ENCODE measurements at regions not wholly inside any gene's neighbourhood (a gene's known extent, or its start where the extent isn't known, plus 50 kb on each side); places are given as distances from the start of the nearest gene placed in this dataset.
"Not testable (repeated sequence)": the region's sequence is repeated elsewhere in the genome, so short reads cannot be mapped to it uniquely, and the experiment has no call there.

DNA sequence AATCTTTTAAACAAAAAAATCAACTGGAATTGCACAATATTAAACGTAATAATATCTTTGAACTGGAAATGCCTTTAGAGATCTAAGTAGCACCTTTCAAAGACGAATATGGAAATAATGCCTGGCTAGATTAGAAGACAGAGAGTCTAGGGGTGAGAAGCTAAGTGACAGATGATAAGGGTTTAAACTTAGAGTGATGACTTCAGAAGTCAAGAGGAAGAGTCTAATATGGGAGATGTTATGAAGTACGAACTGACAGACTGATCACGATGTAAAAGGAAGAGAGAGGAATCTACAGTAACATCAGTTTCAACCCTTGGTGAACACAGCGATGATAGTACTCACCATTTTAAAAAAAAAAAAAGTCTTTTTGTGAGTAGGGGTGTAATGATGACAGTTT lies 57.9 kb downstream of the HINT1 start:
- H3K36me3 ChIP-seq (ENCODE audit: control insufficient read depth in 1 of 2, insufficient read depth in 2 of 2, low read length in 2 of 2), result no peaks in the 10 kb centered on the region
- H3K4me3 ChIP-seq (ENCODE audit: low read depth in 1 of 2, low read length in 2 of 2), result no peak overlapping the region
- H3K27ac ChIP-seq (ENCODE audit: low read depth, low read length), result no peak overlapping the region
- H3K9me3 ChIP-seq (ENCODE audit: control insufficient read depth in 1 of 2, low read length in 2 of 2), result no peaks in the 10 kb centered on the region
- no peak overlapping the region for H3K9ac ChIP-seq (ENCODE audit: low read depth in 1 of 2, low read length in 2 of 2)
- no peaks in the 10 kb centered on the region for H3K27me3 ChIP-seq (ENCODE audit: control insufficient read depth in 1 of 2, insufficient read depth in 2 of 2, low read length in 2 of 2)
- H3K4me1 ChIP-seq (ENCODE audit: control insufficient read depth in 1 of 2, insufficient read depth in 2 of 2, low read length in 2 of 2), result no peaks in the 10 kb centered on the region

DNA sequence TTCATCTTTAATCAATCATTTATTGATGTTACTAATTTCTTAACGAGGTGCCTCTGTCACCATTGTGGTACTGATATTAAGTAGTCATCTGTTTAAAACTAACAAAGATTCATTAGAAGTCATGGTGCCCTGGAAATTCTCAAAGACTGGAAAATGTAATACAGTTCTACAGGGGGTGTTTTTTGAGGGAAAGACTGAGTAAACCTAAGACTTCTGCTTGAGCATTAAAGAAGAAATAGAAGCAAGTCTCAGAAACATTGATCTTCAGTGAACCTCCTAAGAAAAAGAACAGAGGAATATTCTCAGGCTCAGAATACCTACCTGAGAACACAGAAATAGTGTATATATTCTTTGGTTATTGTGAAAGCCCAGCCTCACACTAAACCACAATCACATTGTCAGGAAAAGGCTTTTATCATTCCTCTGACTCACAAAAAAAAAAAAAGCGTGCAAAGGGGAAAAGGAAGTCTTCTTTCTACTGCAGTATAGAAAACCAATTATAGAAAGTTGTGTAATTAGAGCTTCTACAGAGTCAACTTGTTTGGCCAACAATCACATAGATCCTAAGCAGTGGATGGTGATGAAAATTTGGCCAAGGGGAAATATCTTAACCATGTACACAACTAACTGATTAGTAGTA lies 60.8 kb downstream of the HINT1 start:
- Histone ChIP-seq H3K9ac (ENCODE audit: low read depth in 1 of 2, low read length in 2 of 2) (no peak overlapping the region), H3K36me3 (ENCODE audit: control insufficient read depth in 1 of 2, insufficient read depth in 2 of 2, low read length in 2 of 2) (no peaks in the 10 kb centered on the region), H3K27me3 (ENCODE audit: control insufficient read depth in 1 of 2, insufficient read depth in 2 of 2, low read length in 2 of 2) (no peaks in the 10 kb centered on the region), H3K27ac (ENCODE audit: low read depth, low read length) (no peak overlapping the region), H3K4me1 (ENCODE audit: control insufficient read depth in 1 of 2, insufficient read depth in 2 of 2, low read length in 2 of 2) (no peaks in the 10 kb centered on the region), H3K9me3 (ENCODE audit: control insufficient read depth in 1 of 2, low read length in 2 of 2) (no peaks in the 10 kb centered on the region), H3K4me3 (ENCODE audit: low read depth in 1 of 2, low read length in 2 of 2) (no peak overlapping the region)

- Histone ChIP-seq H3K4me1 (ENCODE audit: control insufficient read depth in 1 of 2, insufficient read depth in 2 of 2, low read length in 2 of 2) (no peaks in the 10 kb centered on the region), H3K36me3 (ENCODE audit: control insufficient read depth in 1 of 2, insufficient read depth in 2 of 2, low read length in 2 of 2) (no peaks in the 10 kb centered on the region), H3K27ac (ENCODE audit: low read depth, low read length) (no peak overlapping the region), H3K9ac (ENCODE audit: low read depth in 1 of 2, low read length in 2 of 2) (no peak overlapping the region), H3K9me3 (ENCODE audit: control insufficient read depth in 1 of 2, low read length in 2 of 2) (no peaks in the 10 kb centered on the region), H3K4me3 (ENCODE audit: low read depth in 1 of 2, low read length in 2 of 2) (no peak overlapping the region), H3K27me3 (ENCODE audit: control insufficient read depth in 1 of 2, insufficient read depth in 2 of 2, low read length in 2 of 2) (no peaks in the 10 kb centered on the region)
Observed at GRCh38 chr5:131096774-131097710, 68.0 kb downstream of the HINT1 start.

DNA sequence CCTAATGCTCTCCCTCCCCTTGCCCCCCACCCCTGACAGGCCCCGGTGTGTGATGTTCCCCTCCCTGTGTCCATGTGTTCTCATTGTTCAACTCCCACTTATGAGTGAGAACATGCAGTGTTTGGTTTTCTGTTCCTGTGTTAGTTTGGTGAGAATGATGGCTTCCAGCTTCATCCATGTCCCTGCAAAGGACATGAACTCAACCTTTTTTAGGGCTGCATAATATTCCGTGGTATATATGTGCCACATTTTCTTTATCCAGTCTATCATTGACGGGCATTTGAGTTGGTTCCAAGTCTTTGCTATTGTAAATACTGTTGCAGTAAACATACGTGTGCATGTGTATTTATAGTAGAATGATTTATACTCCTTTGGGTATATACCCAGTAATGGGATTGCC lies 69.5 kb downstream of the HINT1 start:
- H3K36me3 ChIP-seq (ENCODE audit: control insufficient read depth in 1 of 2, insufficient read depth in 2 of 2, low read length in 2 of 2); H3K4me3 ChIP-seq (ENCODE audit: low read depth in 1 of 2, low read length in 2 of 2); H3K27me3 ChIP-seq (ENCODE audit: control insufficient read depth in 1 of 2, insufficient read depth in 2 of 2, low read length in 2 of 2); H3K9me3 ChIP-seq (ENCODE audit: control insufficient read depth in 1 of 2, low read length in 2 of 2); H3K4me1 ChIP-seq (ENCODE audit: control insufficient read depth in 1 of 2, insufficient read depth in 2 of 2, low read length in 2 of 2); H3K9ac ChIP-seq (ENCODE audit: low read depth in 1 of 2, low read length in 2 of 2); H3K27ac ChIP-seq (ENCODE audit: low read depth, low read length): not testable (repeated sequence)

- H3K27ac ChIP-seq (ENCODE audit: low read depth, low read length), result no peak overlapping the region
- H3K9ac ChIP-seq (ENCODE audit: low read depth in 1 of 2, low read length in 2 of 2), result no peak overlapping the region
Observed at GRCh38 chr5:131084436-131084835, 80.6 kb downstream of the HINT1 start.

GRCh38 chr5:131081913-131082488 lies 83.1 kb downstream of the HINT1 start:
- no peaks in the 10 kb centered on the region for H3K9me3 ChIP-seq (ENCODE audit: control insufficient read depth in 1 of 2, low read length in 2 of 2)
- H3K9ac ChIP-seq (ENCODE audit: low read depth in 1 of 2, low read length in 2 of 2), result no peak overlapping the region
- H3K27me3 ChIP-seq (ENCODE audit: control insufficient read depth in 1 of 2, insufficient read depth in 2 of 2, low read length in 2 of 2), result no peaks in the 10 kb centered on the region
- no peaks in the 10 kb centered on the region for H3K4me1 ChIP-seq (ENCODE audit: control insufficient read depth in 1 of 2, insufficient read depth in 2 of 2, low read length in 2 of 2)
- H3K4me3 ChIP-seq (ENCODE audit: low read depth in 1 of 2, low read length in 2 of 2), result no peak overlapping the region
- no peaks in the 10 kb centered on the region for H3K36me3 ChIP-seq (ENCODE audit: control insufficient read depth in 1 of 2, insufficient read depth in 2 of 2, low read length in 2 of 2)
- H3K27ac ChIP-seq (ENCODE audit: low read depth, low read length), result no peak overlapping the region

More at GRCh38 chr5:131084436-131084835, 80.6 kb downstream of the HINT1 start:
- Histone ChIP-seq H3K36me3 (ENCODE audit: control insufficient read depth in 1 of 2, insufficient read depth in 2 of 2, low read length in 2 of 2) (no peaks in the 10 kb centered on the region), H3K4me1 (ENCODE audit: control insufficient read depth in 1 of 2, insufficient read depth in 2 of 2, low read length in 2 of 2) (no peaks in the 10 kb centered on the region), H3K9me3 (ENCODE audit: control insufficient read depth in 1 of 2, low read length in 2 of 2) (no peaks in the 10 kb centered on the region), H3K27me3 (ENCODE audit: control insufficient read depth in 1 of 2, insufficient read depth in 2 of 2, low read length in 2 of 2) (no peaks in the 10 kb centered on the region), H3K4me3 (ENCODE audit: low read depth in 1 of 2, low read length in 2 of 2) (no peak overlapping the region)

DNA sequence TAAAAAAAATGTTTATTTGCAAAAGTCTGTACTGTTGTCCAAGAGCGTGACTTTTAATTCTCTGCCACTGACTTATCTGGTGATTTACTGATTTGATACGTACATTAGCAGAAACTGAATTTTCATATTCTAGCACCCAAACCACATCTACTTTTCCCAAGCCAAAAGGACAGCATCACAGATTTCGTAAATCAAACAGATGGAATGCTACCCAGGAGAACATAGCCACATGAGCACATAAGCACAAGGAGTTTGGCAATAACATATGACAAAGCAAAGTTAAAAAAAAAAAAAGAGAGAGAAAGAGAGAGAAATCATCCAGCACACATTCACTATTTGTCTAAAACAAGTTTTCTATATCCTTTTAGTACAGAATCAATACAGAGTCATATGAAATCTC lies 83.7 kb downstream of the HINT1 start:
- H3K9ac ChIP-seq (ENCODE audit: low read depth in 1 of 2, low read length in 2 of 2), result no peak overlapping the region
- H3K4me1 ChIP-seq (ENCODE audit: control insufficient read depth in 1 of 2, insufficient read depth in 2 of 2, low read length in 2 of 2), result no peaks in the 10 kb centered on the region
- no peak overlapping the region for H3K27ac ChIP-seq (ENCODE audit: low read depth, low read length)
- no peaks in the 10 kb centered on the region for H3K9me3 ChIP-seq (ENCODE audit: control insufficient read depth in 1 of 2, low read length in 2 of 2)
- H3K4me3 ChIP-seq (ENCODE audit: low read depth in 1 of 2, low read length in 2 of 2), result no peak overlapping the region
- H3K36me3 ChIP-seq (ENCODE audit: control insufficient read depth in 1 of 2, insufficient read depth in 2 of 2, low read length in 2 of 2), result no peaks in the 10 kb centered on the region
- no peaks in the 10 kb centered on the region for H3K27me3 ChIP-seq (ENCODE audit: control insufficient read depth in 1 of 2, insufficient read depth in 2 of 2, low read length in 2 of 2)

GRCh38 chr5:131079232-131079631 lies 85.8 kb downstream of the HINT1 start:
- H3K9ac ChIP-seq (ENCODE audit: low read depth in 1 of 2, low read length in 2 of 2), result no peak overlapping the region
- H3K27me3 ChIP-seq (ENCODE audit: control insufficient read depth in 1 of 2, insufficient read depth in 2 of 2, low read length in 2 of 2), result no peaks in the 10 kb centered on the region
- no peaks in the 10 kb centered on the region for H3K36me3 ChIP-seq (ENCODE audit: control insufficient read depth in 1 of 2, insufficient read depth in 2 of 2, low read length in 2 of 2)
- no peaks in the 10 kb centered on the region for H3K4me1 ChIP-seq (ENCODE audit: control insufficient read depth in 1 of 2, insufficient read depth in 2 of 2, low read length in 2 of 2)
- H3K27ac ChIP-seq (ENCODE audit: low read depth, low read length), result no peak overlapping the region
- H3K9me3 ChIP-seq (ENCODE audit: control insufficient read depth in 1 of 2, low read length in 2 of 2), result no peaks in the 10 kb centered on the region
- H3K4me3 ChIP-seq (ENCODE audit: low read depth in 1 of 2, low read length in 2 of 2), result no peak overlapping the region

DNA sequence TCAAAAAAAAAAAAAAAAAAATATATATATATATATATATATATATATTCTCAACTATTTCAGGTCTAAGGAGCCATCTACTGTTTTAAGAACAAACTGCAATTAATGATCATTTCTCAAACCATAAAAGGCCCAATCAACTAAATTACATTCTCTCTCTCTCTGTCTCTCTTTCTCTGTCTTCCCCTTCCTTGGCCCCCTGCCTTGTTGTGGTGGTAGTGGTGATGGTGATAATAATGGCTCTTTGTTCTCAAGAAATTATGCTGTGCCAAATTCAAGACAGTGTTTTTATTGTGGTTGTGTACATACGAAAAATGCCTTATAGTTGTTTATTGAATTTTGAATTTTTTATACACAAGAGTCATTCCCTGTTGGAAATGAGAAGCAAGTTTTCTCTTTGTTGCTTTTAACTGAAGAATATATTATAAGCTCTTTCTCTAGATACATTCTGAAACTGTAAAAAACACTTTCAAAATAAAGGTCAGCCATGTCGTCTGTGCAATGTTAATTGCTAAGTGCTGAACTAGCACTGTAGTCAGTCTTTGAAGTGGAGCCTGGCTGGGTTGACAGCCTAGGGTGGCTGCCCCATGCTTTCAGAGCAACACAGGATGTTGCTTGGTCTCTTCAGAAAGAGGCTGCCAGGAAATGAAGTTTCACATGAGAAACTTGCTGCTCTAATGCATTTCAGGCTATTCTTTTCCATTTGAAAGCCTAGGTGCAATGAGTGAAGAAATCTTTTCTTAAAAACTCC lies 96.0 kb downstream of the HINT1 start:
- Histone ChIP-seq H3K27ac (ENCODE audit: low read depth, low read length) (no peak overlapping the region), H3K27me3 (ENCODE audit: control insufficient read depth in 1 of 2, insufficient read depth in 2 of 2, low read length in 2 of 2) (no peaks in the 10 kb centered on the region), H3K36me3 (ENCODE audit: control insufficient read depth in 1 of 2, insufficient read depth in 2 of 2, low read length in 2 of 2) (no peaks in the 10 kb centered on the region), H3K4me3 (ENCODE audit: low read depth in 1 of 2, low read length in 2 of 2) (no peak overlapping the region), H3K9ac (ENCODE audit: low read depth in 1 of 2, low read length in 2 of 2) (no peak overlapping the region), H3K4me1 (ENCODE audit: control insufficient read depth in 1 of 2, insufficient read depth in 2 of 2, low read length in 2 of 2) (no peaks in the 10 kb centered on the region), H3K9me3 (ENCODE audit: control insufficient read depth in 1 of 2, low read length in 2 of 2) (peaks cover 0 to 3% of the 10 kb centered on the region in 2 donors)

DNA sequence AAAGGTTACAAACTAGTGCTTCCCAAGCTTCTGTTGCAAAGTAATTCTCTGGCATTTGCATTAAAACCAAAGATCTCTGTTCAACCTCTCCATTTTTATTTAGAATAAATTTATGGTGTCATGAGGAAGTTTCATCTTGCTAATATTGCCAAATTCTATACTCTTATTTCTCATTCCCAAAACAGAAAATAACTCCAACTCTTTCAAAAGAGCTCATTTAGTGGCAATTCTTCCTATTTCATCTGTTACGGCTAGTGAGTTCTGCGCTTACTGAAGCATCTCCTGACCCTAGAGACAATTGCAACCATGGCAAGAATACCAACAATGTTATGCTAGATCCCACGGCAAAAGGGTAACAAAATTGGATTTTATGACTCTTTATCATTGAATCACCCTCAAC lies 97.0 kb downstream of the HINT1 start:
- Histone ChIP-seq H3K9me3 (ENCODE audit: control insufficient read depth in 1 of 2, low read length in 2 of 2) (peaks cover 0 to 3% of the 10 kb centered on the region in 2 donors), H3K4me1 (ENCODE audit: control insufficient read depth in 1 of 2, insufficient read depth in 2 of 2, low read length in 2 of 2) (no peaks in the 10 kb centered on the region), H3K27me3 (ENCODE audit: control insufficient read depth in 1 of 2, insufficient read depth in 2 of 2, low read length in 2 of 2) (no peaks in the 10 kb centered on the region), H3K9ac (ENCODE audit: low read depth in 1 of 2, low read length in 2 of 2) (no peak overlapping the region), H3K27ac (ENCODE audit: low read depth, low read length) (no peak overlapping the region), H3K4me3 (ENCODE audit: low read depth in 1 of 2, low read length in 2 of 2) (no peak overlapping the region), H3K36me3 (ENCODE audit: control insufficient read depth in 1 of 2, insufficient read depth in 2 of 2, low read length in 2 of 2) (no peaks in the 10 kb centered on the region)
